ENCODE measurements at regions not wholly inside any gene's neighbourhood (a gene's known extent, or its start where the extent isn't known, plus 50 kb on each side); places are given as distances from the start of the nearest gene placed in this dataset.
A peak's percentile ranks its signal among the peaks of the same experiment; 100 is the strongest.

- Histone ChIP-seq H3K4me1 (no peaks in the 10 kb centered on the region), H3K4me3 (no peak overlapping the region), H3K36me3 (no peaks in the 10 kb centered on the region), H3K27me3 (no peaks in the 10 kb centered on the region), H3K27ac (no peak overlapping the region), H3K9me3 (no peaks in the 10 kb centered on the region)
- no peak for TF ChIP-seq CTCF (IDR thresholded peaks at IDR 0.05)
- no peak for DNase-seq (ENCODE audit: low spot score)
These were observed 206.4 kb upstream of the FOXD3 start for GRCh38 chr1:63116016-63116415.

- H3K4me3 ChIP-seq: no peak overlapping the region
- no peak overlapping the region for H3K27ac ChIP-seq
- no peak for TF ChIP-seq CTCF (IDR thresholded peaks at IDR 0.05)
- no peaks in the 10 kb centered on the region for H3K4me1 ChIP-seq
- DNase-seq (ENCODE audit: low spot score): no peak
- no peaks in the 10 kb centered on the region for H3K9me3 ChIP-seq
- H3K36me3 ChIP-seq: no peaks in the 10 kb centered on the region
- no peaks in the 10 kb centered on the region for H3K27me3 ChIP-seq
These were observed 202.7 kb upstream of the FOXD3 start for GRCh38 chr1:63119575-63120155.

DNA sequence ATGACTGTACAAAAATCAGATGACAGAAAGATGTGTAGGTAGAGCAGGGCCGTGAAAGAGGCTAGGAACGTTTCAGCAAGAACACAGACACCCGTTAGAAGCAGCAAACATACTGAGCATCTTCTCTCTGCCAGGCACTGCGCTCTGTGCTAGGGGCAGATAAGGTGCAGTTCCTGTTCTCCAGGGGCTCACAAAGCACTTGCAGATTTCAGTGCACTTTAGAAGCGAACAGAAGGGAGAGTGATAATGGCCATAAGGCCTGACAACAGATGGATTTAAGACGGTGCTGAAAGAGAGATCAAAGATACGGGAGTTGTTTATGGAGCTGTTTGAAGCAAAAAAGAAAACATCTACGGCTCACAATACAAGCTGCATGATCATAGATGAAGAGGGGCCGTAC, 200.3 kb upstream of the FOXD3 start:
- TF ChIP-seq CTCF (IDR thresholded peaks at IDR 0.05): no peak
- H3K4me3 ChIP-seq: no peak overlapping the region
- no peaks in the 10 kb centered on the region for H3K27me3 ChIP-seq
- no peak overlapping the region for H3K27ac ChIP-seq
- H3K36me3 ChIP-seq: no peaks in the 10 kb centered on the region
- DNase-seq (ENCODE audit: low spot score): no peak
- H3K9me3 ChIP-seq: no peaks in the 10 kb centered on the region
- no peaks in the 10 kb centered on the region for H3K4me1 ChIP-seq

GRCh38 chr1:63124666-63125191, 197.6 kb upstream of the FOXD3 start:
- TF ChIP-seq CTCF (IDR thresholded peaks at IDR 0.05): no peak
- H3K9me3 ChIP-seq: no peaks in the 10 kb centered on the region
- H3K4me3 ChIP-seq: no peak overlapping the region
- no peaks in the 10 kb centered on the region for H3K27me3 ChIP-seq
- no peak for DNase-seq (ENCODE audit: low spot score)
- no peaks in the 10 kb centered on the region for H3K4me1 ChIP-seq
- H3K27ac ChIP-seq: peak overlapping the region in 1 of 2 donors; percentile 25
- H3K36me3 ChIP-seq: no peaks in the 10 kb centered on the region

DNA sequence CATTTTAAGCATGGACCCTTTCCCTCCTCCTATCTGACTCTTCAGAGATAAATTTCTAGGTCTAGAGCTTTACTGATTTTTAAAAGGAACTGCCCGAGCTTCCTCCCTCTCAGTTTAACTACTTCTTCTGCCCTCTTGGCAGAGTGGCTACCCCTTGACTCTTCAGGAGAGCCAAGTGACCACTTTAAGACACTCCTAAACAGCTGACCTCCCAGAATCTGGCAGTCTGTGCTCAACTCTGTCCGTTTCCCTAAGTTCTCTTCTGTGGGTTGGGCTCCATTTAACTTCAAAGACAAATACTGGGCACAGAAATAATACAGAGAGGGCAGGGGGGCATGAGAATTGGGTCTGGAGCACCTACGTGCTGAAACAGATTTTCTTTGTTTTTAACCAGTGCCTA, 196.3 kb upstream of the FOXD3 start:
- Histone ChIP-seq H3K36me3 (no peaks in the 10 kb centered on the region), H3K4me1 (no peaks in the 10 kb centered on the region), H3K27ac (no peak overlapping the region), H3K4me3 (no peak overlapping the region), H3K9me3 (no peaks in the 10 kb centered on the region), H3K27me3 (no peaks in the 10 kb centered on the region)
- no peak for TF ChIP-seq CTCF (IDR thresholded peaks at IDR 0.05)
- DNase-seq (ENCODE audit: low spot score): no peak

DNA sequence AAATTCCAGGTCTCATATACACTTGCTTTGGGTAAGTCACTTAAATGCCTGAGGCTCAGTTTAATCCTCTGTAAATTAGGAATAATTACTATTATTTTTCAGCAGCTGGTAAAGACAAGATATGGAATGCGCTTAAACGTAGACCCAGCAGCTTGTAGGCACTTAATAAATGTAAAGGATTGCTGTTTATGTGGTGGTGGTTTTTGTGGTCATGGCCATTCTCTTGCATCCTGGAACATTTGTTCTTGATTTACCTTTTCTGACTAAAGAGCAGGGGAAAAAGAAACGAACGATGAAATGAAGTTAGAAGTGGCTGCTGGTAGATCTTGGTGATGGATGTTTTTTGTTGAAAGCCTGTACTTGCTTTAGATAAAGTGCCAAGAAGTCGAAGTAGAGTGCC, 195.0 kb upstream of the FOXD3 start:
- H3K4me3 ChIP-seq: no peak overlapping the region
- no peaks in the 10 kb centered on the region for H3K9me3 ChIP-seq
- H3K36me3 ChIP-seq: no peaks in the 10 kb centered on the region
- H3K4me1 ChIP-seq: no peaks in the 10 kb centered on the region
- no peak for TF ChIP-seq CTCF (IDR thresholded peaks at IDR 0.05)
- H3K27me3 ChIP-seq: no peaks in the 10 kb centered on the region
- H3K27ac ChIP-seq: no peak overlapping the region
- DNase-seq (ENCODE audit: low spot score): no peak

Measured in right atrium auricular region (tissue), 2 donors.